Thyroid gland (tissue), 4 donors: ENCODE measurements at regions not wholly inside any gene's neighbourhood (a gene's known extent, or its start where the extent isn't known, plus 50 kb on each side); places are given as distances from the start of the nearest gene placed in this dataset.

Experiments
- DNase-seq, 2 donors: peaks; one replicate each; pipeline ENCODE4 v3.0.0-alpha.2; 2019
- H3K27ac ChIP-seq, 3 donors: fragments of 200-600 bp; sonication (generic); 1 replicate in 2 of 3; 2 replicates in 1 of 3; pipeline ENCODE4 v1.5.1; 2016 to 2019; ENCODE audit warnings: mild to moderate bottlenecking in 1 of 3, moderate library complexity in 1 of 3
- H3K27me3 ChIP-seq: fragments of 200-600 bp; sonication (generic); one replicate; pipeline ENCODE4 v1.5.1; 2019
- H3K36me3 ChIP-seq, 2 donors: fragments of 200-600 bp; sonication (generic); one replicate each; pipeline ENCODE4 v1.5.1; 2016 to 2019
- H3K4me1 ChIP-seq, 2 donors: fragments of 200-600 bp; sonication (generic); one replicate each; pipeline ENCODE4 v1.5.1; 2017 to 2019
- H3K4me3 ChIP-seq, 3 donors: fragments of 200-600 bp; sonication (generic); replicated peaks in 1 of 3; 1 replicate in 2 of 3; 2 replicates in 1 of 3; pipeline ENCODE4 v1.5.1; 2016; ENCODE audit warnings: mild to moderate bottlenecking in 1 of 3
- H3K9me3 ChIP-seq: fragments of 200-600 bp; sonication (generic); one replicate; pipeline ENCODE4 v1.5.1; 2017
- POLR2A ChIP-seq, 2 donors: fragments of 450-650 bp; IDR thresholded peaks; one replicate each; pipeline ENCODE4 v1.6.1; 2017; ENCODE audit warnings: antibody characterized with exemption in 2 of 2, mild to moderate bottlenecking in 2 of 2, moderate library complexity in 1 of 2
- WGBS, 2 donors: methylation state at CpG; one replicate each; pipeline ENCODE4 v1.1.5; 2017; 5-methylcytosine and 5-hydroxymethylcytosine counted together
- intact Hi-C: fragments of 100-400 bp; cut with DNase I; formaldehyde crosslinking; loops from one replicate; pipeline ENCODE4 v1.15.1; 2023
- TF ChIP-seq, protein P1 (sequence below), 6 experiments: fragments of 200-600 bp in 3 of 6; fragments of 450-650 bp in 3 of 6; sonication (generic) in 3 of 6; IDR thresholded peaks; one replicate each; pipeline ENCODE4 v1.5.1; 2016 to 2019; ENCODE audit warnings: antibody characterized with exemption in 6 of 6, mild to moderate bottlenecking in 2 of 6, inconsistent platforms in 1 of 6, moderate library complexity in 1 of 6

DNA sequence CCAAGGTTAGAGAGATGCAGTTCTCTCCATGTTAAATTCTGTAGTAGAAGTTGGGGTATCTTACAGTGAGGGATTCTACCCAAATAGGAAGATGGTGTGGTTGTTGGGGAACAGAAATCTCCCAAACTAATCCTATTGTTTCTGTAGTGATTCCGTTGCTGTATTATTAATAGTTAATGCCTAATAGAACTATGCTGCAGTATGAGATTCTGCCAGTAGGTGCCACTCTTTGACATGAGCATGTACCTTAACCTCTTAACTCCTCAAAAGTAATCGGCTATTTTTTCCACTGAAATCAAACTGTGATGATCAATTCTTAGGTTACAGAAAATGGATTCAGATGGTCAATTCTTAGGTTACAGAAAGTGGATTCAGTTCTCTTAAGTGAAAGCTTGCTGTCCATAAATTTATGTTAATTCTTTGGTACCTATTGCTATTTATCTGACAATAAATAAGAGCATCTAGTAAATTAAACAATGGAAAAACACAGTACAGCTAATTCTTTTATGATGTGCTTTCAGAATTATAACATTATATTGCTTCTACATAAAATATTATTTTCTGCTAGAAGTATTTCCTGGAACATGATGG is 97.9 kb upstream of the DLX2 start:
- no peak overlapping the region for H3K27ac ChIP-seq
- TF ChIP-seq POLR2A (IDR thresholded peaks at IDR 0.05): no peak
- TF ChIP-seq, protein P1, sequence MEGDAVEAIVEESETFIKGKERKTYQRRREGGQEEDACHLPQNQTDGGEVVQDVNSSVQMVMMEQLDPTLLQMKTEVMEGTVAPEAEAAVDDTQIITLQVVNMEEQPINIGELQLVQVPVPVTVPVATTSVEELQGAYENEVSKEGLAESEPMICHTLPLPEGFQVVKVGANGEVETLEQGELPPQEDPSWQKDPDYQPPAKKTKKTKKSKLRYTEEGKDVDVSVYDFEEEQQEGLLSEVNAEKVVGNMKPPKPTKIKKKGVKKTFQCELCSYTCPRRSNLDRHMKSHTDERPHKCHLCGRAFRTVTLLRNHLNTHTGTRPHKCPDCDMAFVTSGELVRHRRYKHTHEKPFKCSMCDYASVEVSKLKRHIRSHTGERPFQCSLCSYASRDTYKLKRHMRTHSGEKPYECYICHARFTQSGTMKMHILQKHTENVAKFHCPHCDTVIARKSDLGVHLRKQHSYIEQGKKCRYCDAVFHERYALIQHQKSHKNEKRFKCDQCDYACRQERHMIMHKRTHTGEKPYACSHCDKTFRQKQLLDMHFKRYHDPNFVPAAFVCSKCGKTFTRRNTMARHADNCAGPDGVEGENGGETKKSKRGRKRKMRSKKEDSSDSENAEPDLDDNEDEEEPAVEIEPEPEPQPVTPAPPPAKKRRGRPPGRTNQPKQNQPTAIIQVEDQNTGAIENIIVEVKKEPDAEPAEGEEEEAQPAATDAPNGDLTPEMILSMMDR (IDR thresholded peaks at IDR 0.05): peak in 4 of 6 experiments; percentile 6 to 27 (median 25)
- H3K4me3 ChIP-seq: no peak overlapping the region
- H3K27me3 ChIP-seq: no peaks in the 10 kb centered on the region
- no peak for DNase-seq
- H3K36me3 ChIP-seq: no peaks in the 10 kb centered on the region
- H3K4me1 ChIP-seq: no peaks in the 10 kb centered on the region
- WGBS, 2 donors: 69 to 80% methylated on average over 2 of the region's 2 CpGs
- intact Hi-C loops: no loop called here
- no peaks in the 10 kb centered on the region for H3K9me3 ChIP-seq

DNA sequence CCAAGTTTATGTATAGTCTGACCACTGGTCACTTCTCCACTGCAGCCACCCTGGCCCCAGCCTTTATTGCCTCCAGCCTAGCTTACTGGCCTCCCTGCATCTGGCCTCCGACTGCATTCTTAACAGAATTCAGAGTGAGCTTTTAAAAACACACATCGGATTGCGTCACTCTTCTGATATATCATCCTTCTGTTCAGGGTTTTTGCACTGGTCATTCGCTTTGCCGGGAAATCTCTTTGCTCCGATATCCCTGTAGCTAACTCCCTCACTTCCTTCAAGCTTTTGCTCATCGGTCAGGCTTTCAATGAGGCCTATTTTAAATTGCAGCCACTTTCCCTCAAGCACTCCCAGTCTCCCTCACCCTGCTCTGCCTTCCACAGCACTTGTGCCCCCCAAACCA is 101.6 kb upstream of the DLX2 start:
- intact Hi-C loops: no loop called here
- no peaks in the 10 kb centered on the region for H3K9me3 ChIP-seq
- WGBS, 2 donors: 86 to 93% methylated on average over 7 of the region's 7 CpGs
- H3K4me3 ChIP-seq: no peak overlapping the region
- DNase-seq: no peak
- H3K27ac ChIP-seq: no peak overlapping the region
- no peaks in the 10 kb centered on the region for H3K27me3 ChIP-seq
- H3K4me1 ChIP-seq: no peaks in the 10 kb centered on the region
- TF ChIP-seq, protein P1 (IDR thresholded peaks at IDR 0.05): no peak
- TF ChIP-seq POLR2A (IDR thresholded peaks at IDR 0.05): no peak
- no peaks in the 10 kb centered on the region for H3K36me3 ChIP-seq

DNA sequence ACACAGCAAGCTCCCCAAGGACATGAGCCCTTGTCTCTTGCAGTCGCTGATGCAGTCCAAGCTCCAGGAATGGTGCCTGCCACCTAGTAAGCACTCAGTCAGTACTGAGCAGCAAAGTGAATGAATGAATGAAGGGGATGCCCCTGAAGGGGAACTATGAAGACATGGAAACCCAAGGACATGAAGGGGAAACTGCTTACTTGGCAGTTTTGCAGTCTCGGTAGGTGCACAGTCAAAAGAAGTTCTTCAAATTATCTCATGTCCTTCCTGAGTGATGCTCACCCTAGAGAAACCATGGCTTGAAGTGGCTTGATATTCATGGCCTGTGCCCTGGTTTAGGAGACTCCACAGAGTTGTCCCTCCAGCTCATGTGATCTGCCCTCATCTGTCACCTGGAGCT is 102.1 kb upstream of the DLX2 start:
- intact Hi-C loops: no loop called here
- no peaks in the 10 kb centered on the region for H3K27me3 ChIP-seq
- no peak for DNase-seq
- H3K36me3 ChIP-seq: no peaks in the 10 kb centered on the region
- no peaks in the 10 kb centered on the region for H3K9me3 ChIP-seq
- H3K4me1 ChIP-seq: no peaks in the 10 kb centered on the region
- TF ChIP-seq, protein P1 (IDR thresholded peaks at IDR 0.05): no peak
- no peak for TF ChIP-seq POLR2A (IDR thresholded peaks at IDR 0.05)
- H3K4me3 ChIP-seq: no peak overlapping the region
- H3K27ac ChIP-seq: no peak overlapping the region
- WGBS, 2 donors: 88 to 90% methylated on average over 2 of the region's 2 CpGs

DNA sequence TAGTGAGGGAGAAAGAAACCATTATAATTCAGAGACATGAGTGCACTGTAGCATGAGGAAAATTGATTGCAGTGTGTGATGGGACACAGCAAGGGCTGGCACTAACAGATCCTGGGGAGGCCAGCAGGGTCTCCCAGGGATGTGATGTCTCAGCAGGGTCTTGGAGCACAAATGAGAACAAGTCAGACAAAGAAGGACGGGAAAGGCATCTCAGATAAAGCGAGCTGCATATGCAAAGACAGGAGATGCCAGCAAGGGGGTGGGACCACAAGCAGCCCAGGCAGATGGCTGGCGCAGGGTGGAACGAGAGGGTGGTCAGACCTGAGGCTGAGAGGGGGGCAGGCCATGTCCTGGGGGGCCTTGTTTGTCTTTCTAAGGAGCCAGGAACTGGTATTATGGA is 102.6 kb upstream of the DLX2 start:
- Histone ChIP-seq H3K4me1 (no peaks in the 10 kb centered on the region), H3K36me3 (no peaks in the 10 kb centered on the region), H3K4me3 (no peak overlapping the region), H3K27ac (no peak overlapping the region), H3K9me3 (no peaks in the 10 kb centered on the region), H3K27me3 (no peaks in the 10 kb centered on the region)
- no peak for DNase-seq
- intact Hi-C loops: no loop called here
- TF ChIP-seq, protein P1 (IDR thresholded peaks at IDR 0.05): no peak
- no peak for TF ChIP-seq POLR2A (IDR thresholded peaks at IDR 0.05)
- 64 to 66% methylated on average over 4 of the region's 4 CpGs for WGBS, 2 donors

DNA sequence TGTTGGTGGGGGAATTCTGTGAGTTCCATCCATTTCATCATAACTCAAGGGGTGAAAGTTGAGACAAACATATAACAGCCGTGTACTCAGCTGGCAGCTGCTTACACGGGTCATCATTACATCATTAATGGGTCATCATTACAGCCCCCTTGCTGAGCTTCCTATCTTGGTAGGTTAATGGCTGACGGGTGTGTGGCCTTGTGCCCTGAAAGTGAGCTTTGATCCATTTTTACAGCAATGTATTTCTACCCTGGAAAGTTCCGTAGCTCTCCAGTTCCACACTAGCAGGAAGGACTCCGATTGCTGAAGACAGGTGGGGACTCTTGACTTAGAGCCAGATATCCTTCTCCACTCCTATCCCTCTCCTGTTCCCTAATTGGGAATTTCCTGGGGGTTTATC is 105.2 kb upstream of the DLX2 start:
- H3K4me1 ChIP-seq: no peaks in the 10 kb centered on the region
- 85 to 86% methylated on average over 5 of the region's 5 CpGs for WGBS, 2 donors
- no peaks in the 10 kb centered on the region for H3K9me3 ChIP-seq
- intact Hi-C loops: no loop called here
- no peaks in the 10 kb centered on the region for H3K36me3 ChIP-seq
- H3K4me3 ChIP-seq: no peak overlapping the region
- no peak for DNase-seq
- no peaks in the 10 kb centered on the region for H3K27me3 ChIP-seq
- H3K27ac ChIP-seq: no peak overlapping the region
- TF ChIP-seq POLR2A (IDR thresholded peaks at IDR 0.05): no peak
- TF ChIP-seq, protein P1 (IDR thresholded peaks at IDR 0.05): no peak
